HEK293 (cell line): ENCODE measurements at regions not wholly inside any gene's neighbourhood (a gene's known extent, or its start where the extent isn't known, plus 50 kb on each side); places are given as distances from the start of the nearest gene placed in this dataset.

Experiments
- ZNF114 ChIP-seq: fragments of 450-650 bp; formaldehyde crosslinking; IDR thresholded peaks from 2 replicates; pipeline ENCODE4 v1.5.0; 2017; ENCODE audit warnings: missing biosample characterization, missing genetic modification characterization
- ZNF157 ChIP-seq: fragments of 450-650 bp; formaldehyde crosslinking; IDR thresholded peaks from 2 replicates; pipeline ENCODE4 v1.5.1; 2016; ENCODE audit warnings: missing biosample characterization, missing genetic modification characterization
- ZNF274 ChIP-seq, 2 experiments: fragments of 200-500 bp in 1 of 2; fragments of 450-650 bp in 1 of 2; sonication (Bioruptor generic) in 1 of 2; formaldehyde crosslinking in 1 of 2; IDR thresholded peaks; 2 replicates each; pipeline versions ENCODE4 v1.5.1 to v1.6.1; 2014 to 2016; ENCODE audit warnings: borderline replicate concordance in 1 of 2, inconsistent platforms in 1 of 2, low read length in 1 of 2, missing biosample characterization in 1 of 2, missing genetic modification characterization in 1 of 2
- ZNF391 ChIP-seq: fragments of 450-650 bp; formaldehyde crosslinking; IDR thresholded peaks from 2 replicates; pipeline ENCODE4 v1.5.1; 2016; ENCODE audit warnings: low read depth, missing biosample characterization, missing genetic modification characterization, borderline replicate concordance
- ZNF394 ChIP-seq: fragments of 450-650 bp; formaldehyde crosslinking; IDR thresholded peaks from 2 replicates; pipeline ENCODE4 v1.5.1; 2016; ENCODE audit warnings: missing biosample characterization, missing genetic modification characterization, mild to moderate bottlenecking, moderate library complexity, borderline replicate concordance
- ZNF510 ChIP-seq: fragments of 450-650 bp; formaldehyde crosslinking; IDR thresholded peaks from 2 replicates; pipeline ENCODE4 v1.5.1; 2018; ENCODE audit warnings: mild to moderate bottlenecking, missing genetic modification characterization, missing biosample characterization; ENCODE audit not compliant: insufficient replicate concordance
- ZNF544 ChIP-seq: fragments of 450-650 bp; formaldehyde crosslinking; IDR thresholded peaks from 2 replicates; pipeline ENCODE4 v1.5.0; 2017; ENCODE audit warnings: missing biosample characterization, missing genetic modification characterization
- ZNF548 ChIP-seq: fragments of 450-650 bp; formaldehyde crosslinking; IDR thresholded peaks from 2 replicates; pipeline ENCODE4 v1.5.1; 2016; ENCODE audit warnings: missing biosample characterization, missing genetic modification characterization
- ZSCAN23 ChIP-seq: fragments of 450-650 bp; formaldehyde crosslinking; IDR thresholded peaks from 2 replicates; pipeline ENCODE4 v1.5.1; 2016; ENCODE audit warnings: missing biosample characterization, missing genetic modification characterization
- ZXDB ChIP-seq: fragments of 450-650 bp; formaldehyde crosslinking; IDR thresholded peaks from 2 replicates; pipeline ENCODE4 v1.5.1; 2016; ENCODE audit warnings: missing biosample characterization, missing genetic modification characterization
- TF ChIP-seq, protein P1 (sequence below): fragments of 450-650 bp; formaldehyde crosslinking; IDR thresholded peaks from 2 replicates; pipeline ENCODE4 v1.5.1; 2016; ENCODE audit warnings: missing biosample characterization, missing genetic modification characterization
- TF ChIP-seq, protein P2 (sequence below): fragments of 450-650 bp; formaldehyde crosslinking; IDR thresholded peaks from 2 replicates; pipeline ENCODE4 v1.5.1; 2016; ENCODE audit warnings: missing biosample characterization, missing genetic modification characterization
- TF ChIP-seq, protein P3 (sequence below): fragments of 450-650 bp; formaldehyde crosslinking; IDR thresholded peaks from 2 replicates; pipeline ENCODE4 v1.5.1; 2016; ENCODE audit warnings: missing biosample characterization, missing genetic modification characterization
- TF ChIP-seq, protein P4 (sequence below): sonication (generic); formaldehyde crosslinking; IDR thresholded peaks from 2 replicates; pipeline ENCODE4 v1.8.1; 2022; ENCODE audit warnings: mild to moderate bottlenecking, moderate library complexity, missing genetic modification reagents

DNA sequence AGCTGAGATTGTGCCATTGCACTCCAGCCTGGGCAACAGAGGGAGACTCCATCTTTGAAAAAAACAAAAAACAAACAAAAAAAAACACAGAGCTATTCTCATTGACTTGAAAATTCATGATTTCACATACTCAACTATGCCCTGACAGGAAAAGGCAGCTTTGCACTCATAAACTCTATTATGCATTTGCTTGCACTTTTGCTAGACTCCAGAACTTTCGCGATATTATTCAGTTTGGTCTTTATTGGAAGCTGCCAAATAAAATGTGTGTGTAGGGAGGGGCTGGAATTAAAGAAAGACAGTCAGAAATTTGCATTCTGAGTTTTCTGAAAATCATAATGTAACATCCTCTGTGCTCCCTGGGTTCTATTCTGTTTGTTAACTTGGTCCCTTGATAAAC lies 635.1 kb upstream of the KLF12 start:
- TF ChIP-seq ZNF391 (no peak), ZNF157 (tag by site-specific recombination) (no peak), ZSCAN23 (no peak), ZNF114 (no peak), ZNF510 (tag by site-specific recombination) (no peak), ZNF548 (tag by site-specific recombination) (no peak), ZNF394 (tag by site-specific recombination) (no peak), ZNF274 (IDR thresholded peaks at IDR 0.05; ENCODE audit: low read length) (no peak), ZNF274 (tag by site-specific recombination; IDR thresholded peaks at IDR 0.05; ENCODE audit: borderline replicate concordance) (no peak), ZXDB (tag by site-specific recombination) (no peak), ZNF544 (tag by site-specific recombination) (no peak)
- TF ChIP-seq, protein P1, sequence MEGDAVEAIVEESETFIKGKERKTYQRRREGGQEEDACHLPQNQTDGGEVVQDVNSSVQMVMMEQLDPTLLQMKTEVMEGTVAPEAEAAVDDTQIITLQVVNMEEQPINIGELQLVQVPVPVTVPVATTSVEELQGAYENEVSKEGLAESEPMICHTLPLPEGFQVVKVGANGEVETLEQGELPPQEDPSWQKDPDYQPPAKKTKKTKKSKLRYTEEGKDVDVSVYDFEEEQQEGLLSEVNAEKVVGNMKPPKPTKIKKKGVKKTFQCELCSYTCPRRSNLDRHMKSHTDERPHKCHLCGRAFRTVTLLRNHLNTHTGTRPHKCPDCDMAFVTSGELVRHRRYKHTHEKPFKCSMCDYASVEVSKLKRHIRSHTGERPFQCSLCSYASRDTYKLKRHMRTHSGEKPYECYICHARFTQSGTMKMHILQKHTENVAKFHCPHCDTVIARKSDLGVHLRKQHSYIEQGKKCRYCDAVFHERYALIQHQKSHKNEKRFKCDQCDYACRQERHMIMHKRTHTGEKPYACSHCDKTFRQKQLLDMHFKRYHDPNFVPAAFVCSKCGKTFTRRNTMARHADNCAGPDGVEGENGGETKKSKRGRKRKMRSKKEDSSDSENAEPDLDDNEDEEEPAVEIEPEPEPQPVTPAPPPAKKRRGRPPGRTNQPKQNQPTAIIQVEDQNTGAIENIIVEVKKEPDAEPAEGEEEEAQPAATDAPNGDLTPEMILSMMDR, result no peak
- TF ChIP-seq, protein P2, sequence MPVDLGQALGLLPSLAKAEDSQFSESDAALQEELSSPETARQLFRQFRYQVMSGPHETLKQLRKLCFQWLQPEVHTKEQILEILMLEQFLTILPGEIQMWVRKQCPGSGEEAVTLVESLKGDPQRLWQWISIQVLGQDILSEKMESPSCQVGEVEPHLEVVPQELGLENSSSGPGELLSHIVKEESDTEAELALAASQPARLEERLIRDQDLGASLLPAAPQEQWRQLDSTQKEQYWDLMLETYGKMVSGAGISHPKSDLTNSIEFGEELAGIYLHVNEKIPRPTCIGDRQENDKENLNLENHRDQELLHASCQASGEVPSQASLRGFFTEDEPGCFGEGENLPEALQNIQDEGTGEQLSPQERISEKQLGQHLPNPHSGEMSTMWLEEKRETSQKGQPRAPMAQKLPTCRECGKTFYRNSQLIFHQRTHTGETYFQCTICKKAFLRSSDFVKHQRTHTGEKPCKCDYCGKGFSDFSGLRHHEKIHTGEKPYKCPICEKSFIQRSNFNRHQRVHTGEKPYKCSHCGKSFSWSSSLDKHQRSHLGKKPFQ (tag by site-specific recombination), result no peak
- TF ChIP-seq, protein P3, sequence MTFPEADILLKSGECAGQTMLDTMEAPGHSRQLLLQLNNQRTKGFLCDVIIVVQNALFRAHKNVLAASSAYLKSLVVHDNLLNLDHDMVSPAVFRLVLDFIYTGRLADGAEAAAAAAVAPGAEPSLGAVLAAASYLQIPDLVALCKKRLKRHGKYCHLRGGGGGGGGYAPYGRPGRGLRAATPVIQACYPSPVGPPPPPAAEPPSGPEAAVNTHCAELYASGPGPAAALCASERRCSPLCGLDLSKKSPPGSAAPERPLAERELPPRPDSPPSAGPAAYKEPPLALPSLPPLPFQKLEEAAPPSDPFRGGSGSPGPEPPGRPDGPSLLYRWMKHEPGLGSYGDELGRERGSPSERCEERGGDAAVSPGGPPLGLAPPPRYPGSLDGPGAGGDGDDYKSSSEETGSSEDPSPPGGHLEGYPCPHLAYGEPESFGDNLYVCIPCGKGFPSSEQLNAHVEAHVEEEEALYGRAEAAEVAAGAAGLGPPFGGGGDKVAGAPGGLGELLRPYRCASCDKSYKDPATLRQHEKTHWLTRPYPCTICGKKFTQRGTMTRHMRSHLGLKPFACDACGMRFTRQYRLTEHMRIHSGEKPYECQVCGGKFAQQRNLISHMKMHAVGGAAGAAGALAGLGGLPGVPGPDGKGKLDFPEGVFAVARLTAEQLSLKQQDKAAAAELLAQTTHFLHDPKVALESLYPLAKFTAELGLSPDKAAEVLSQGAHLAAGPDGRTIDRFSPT (tag by site-specific recombination), result no peak
- TF ChIP-seq, protein P4, sequence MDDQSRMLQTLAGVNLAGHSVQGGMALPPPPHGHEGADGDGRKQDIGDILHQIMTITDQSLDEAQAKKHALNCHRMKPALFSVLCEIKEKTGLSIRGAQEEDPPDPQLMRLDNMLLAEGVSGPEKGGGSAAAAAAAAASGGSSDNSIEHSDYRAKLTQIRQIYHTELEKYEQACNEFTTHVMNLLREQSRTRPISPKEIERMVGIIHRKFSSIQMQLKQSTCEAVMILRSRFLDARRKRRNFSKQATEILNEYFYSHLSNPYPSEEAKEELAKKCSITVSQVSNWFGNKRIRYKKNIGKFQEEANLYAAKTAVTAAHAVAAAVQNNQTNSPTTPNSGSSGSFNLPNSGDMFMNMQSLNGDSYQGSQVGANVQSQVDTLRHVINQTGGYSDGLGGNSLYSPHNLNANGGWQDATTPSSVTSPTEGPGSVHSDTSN, result no peak
